ENCODE measurements at regions not wholly inside any gene's neighbourhood (a gene's known extent, or its start where the extent isn't known, plus 50 kb on each side); places are given as distances from the start of the nearest gene placed in this dataset.

- TF ChIP-seq POLR2A (IDR thresholded peaks at IDR 0.05) (no peak), CTCF (IDR thresholded peaks at IDR 0.05) (no peak)
Observed at GRCh38 chr6:166861304-166861703, 95.0 kb downstream of the RNASET2 start.
